SK-N-MC (cell line): ENCODE measurements at regions not wholly inside any gene's neighbourhood (a gene's known extent, or its start where the extent isn't known, plus 50 kb on each side); places are given as distances from the start of the nearest gene placed in this dataset.

ENCODE experiments used
- DNase-seq: peaks from one replicate; pipeline ENCODE4 v3.0.0-alpha.2; 2011; ENCODE audit warnings: low read depth, low spot score
- H3K27ac ChIP-seq: fragments of 200-600 bp; sonication (generic); 2 replicates; pipeline ENCODE4 v1.5.1; 2016; ENCODE audit warnings: mixed run types
- H3K36me3 ChIP-seq: fragments of 200-600 bp; sonication (generic); 2 replicates; pipeline ENCODE4 v1.6.1; 2017; ENCODE audit warnings: antibody characterized with exemption, low read length, mixed read lengths; ENCODE audit not compliant: insufficient read depth
- H3K4me3 ChIP-seq: fragments of 200-600 bp; sonication (generic); 2 replicates; pipeline ENCODE4 v1.5.1; 2016
- H3K9ac ChIP-seq: fragments of 200-600 bp; sonication (generic); 2 replicates; pipeline ENCODE4 v1.8.0; 2017; ENCODE audit warnings: mixed run types, mixed read lengths; ENCODE audit not compliant: insufficient read length
- H3K9me3 ChIP-seq: fragments of 200-600 bp; sonication (generic); 2 replicates; pipeline ENCODE4 v1.6.1; 2017; ENCODE audit warnings: low read depth, mild to moderate bottlenecking, antibody characterized with exemption, low read length, moderate library complexity, mixed read lengths
- EZH2 ChIP-seq: fragments of 200-600 bp; sonication (generic); IDR thresholded peaks from one replicate; pipeline ENCODE4 v1.6.1; 2017; ENCODE audit warnings: antibody characterized with exemption
- FOXP2 ChIP-seq: optimal IDR thresholded peaks from 2 replicates; pipeline ENCODE3; 2011; ENCODE audit warnings: mild to moderate bottlenecking, moderate library complexity; ENCODE audit not compliant: insufficient read depth; ENCODE audit errors: extremely low read length, control extremely low read depth

GRCh38 chr18:49648811-49649210 is 87.0 kb downstream of the LIPG start:
- Histone ChIP-seq H3K4me3 (no peak overlapping the region), H3K27ac (no peak overlapping the region), H3K9me3 (no peaks in the 10 kb centered on the region), H3K36me3 (no peaks in the 10 kb centered on the region), H3K9ac (no peak overlapping the region)
- DNase-seq = no peak
- no peak for TF ChIP-seq FOXP2
- TF ChIP-seq EZH2 = no peak
